Peyer's patch (tissue), 4 donors: ENCODE measurements at regions not wholly inside any gene's neighbourhood (a gene's known extent, or its start where the extent isn't known, plus 50 kb on each side); places are given as distances from the start of the nearest gene placed in this dataset.

Experiments used
- DNase-seq, 3 donors: peaks; one replicate each; pipeline ENCODE4 v3.0.0-alpha.2; 2017 to 2019
- H3K27ac ChIP-seq, 4 donors: fragments of 200-600 bp; sonication (generic); one replicate each; pipeline ENCODE4 v1.5.1; 2016 to 2019
- H3K27me3 ChIP-seq, 2 donors: fragments of 200-600 bp; sonication (generic); one replicate each; pipeline ENCODE4 v1.5.1; 2019
- H3K36me3 ChIP-seq, 3 donors: fragments of 200-600 bp; sonication (generic); one replicate each; pipeline ENCODE4 v1.5.1; 2016 to 2019
- H3K4me1 ChIP-seq, 4 donors: fragments of 200-600 bp; sonication (generic); one replicate each; pipeline ENCODE4 v1.5.1; 2016 to 2019
- H3K4me3 ChIP-seq, 4 donors: fragments of 200-600 bp; sonication (generic); 1 replicate in 3 of 4; 2 replicates in 1 of 4; pipeline ENCODE4 v1.5.1; 2016 to 2019; ENCODE audit warnings: mild to moderate bottlenecking in 1 of 4
- H3K9me3 ChIP-seq, 4 donors: fragments of 200-600 bp; sonication (generic); one replicate each; pipeline ENCODE4 v1.5.1; 2016 to 2019; ENCODE audit warnings: mild to moderate bottlenecking in 1 of 4
- CTCF ChIP-seq, 6 experiments: fragments of 450-650 bp in 4 of 6; fragments of 200-600 bp in 2 of 6; sonication (generic) in 1 of 6; IDR thresholded peaks; one replicate each; pipeline ENCODE4 v1.5.1; 2017 to 2019; ENCODE audit warnings: antibody characterized with exemption in 6 of 6, mild to moderate bottlenecking in 3 of 6, moderate library complexity in 1 of 6
- POLR2A ChIP-seq, 2 donors: fragments of 450-650 bp; IDR thresholded peaks; one replicate each; pipeline ENCODE4 v1.5.1; 2017; ENCODE audit warnings: antibody characterized with exemption in 2 of 2, mild to moderate bottlenecking in 2 of 2, moderate library complexity in 2 of 2

- Histone ChIP-seq H3K36me3 (no peaks in the 10 kb centered on the region), H3K4me1 (no peaks in the 10 kb centered on the region), H3K27me3 (no peaks in the 10 kb centered on the region), H3K9me3 (no peaks in the 10 kb centered on the region), H3K27ac (no peak overlapping the region), H3K4me3 (no peak overlapping the region)
- no peak for TF ChIP-seq POLR2A (IDR thresholded peaks at IDR 0.05)
- TF ChIP-seq CTCF (IDR thresholded peaks at IDR 0.05) = no peak
- no peak for DNase-seq
Observed at GRCh38 chr1:188444526-188444925, 1615.8 kb downstream of the PLA2G4A start.

- H3K36me3 ChIP-seq = no peaks in the 10 kb centered on the region
- H3K9me3 ChIP-seq = no peaks in the 10 kb centered on the region
- no peak overlapping the region for H3K4me3 ChIP-seq
- no peak overlapping the region for H3K27ac ChIP-seq
- H3K27me3 ChIP-seq = no peaks in the 10 kb centered on the region
- H3K4me1 ChIP-seq = no peaks in the 10 kb centered on the region
- TF ChIP-seq POLR2A (IDR thresholded peaks at IDR 0.05) = no peak
- TF ChIP-seq CTCF (IDR thresholded peaks at IDR 0.05) = no peak
- no peak for DNase-seq
Observed at GRCh38 chr1:188462837-188463236, 1634.1 kb downstream of the PLA2G4A start.

GRCh38 chr1:188463919-188464318 is 1635.2 kb downstream of the PLA2G4A start:
- no peak overlapping the region for H3K4me3 ChIP-seq
- no peak overlapping the region for H3K27ac ChIP-seq
- TF ChIP-seq CTCF (IDR thresholded peaks at IDR 0.05) = no peak
- TF ChIP-seq POLR2A (IDR thresholded peaks at IDR 0.05) = no peak

GRCh38 chr1:188466539-188466938 is 1637.8 kb downstream of the PLA2G4A start:
- Histone ChIP-seq H3K4me3 (no peak overlapping the region), H3K27ac (no peak overlapping the region), H3K4me1 (no peaks in the 10 kb centered on the region), H3K27me3 (no peaks in the 10 kb centered on the region), H3K9me3 (no peaks in the 10 kb centered on the region), H3K36me3 (no peaks in the 10 kb centered on the region)
- DNase-seq = no peak
- TF ChIP-seq POLR2A (IDR thresholded peaks at IDR 0.05) = no peak
- no peak for TF ChIP-seq CTCF (IDR thresholded peaks at IDR 0.05)

More at GRCh38 chr1:188463919-188464318, 1635.2 kb downstream of the PLA2G4A start:
- Histone ChIP-seq H3K36me3 (no peaks in the 10 kb centered on the region), H3K4me1 (no peaks in the 10 kb centered on the region), H3K9me3 (no peaks in the 10 kb centered on the region), H3K27me3 (no peaks in the 10 kb centered on the region)
- no peak for DNase-seq

- H3K4me3 ChIP-seq = no peak overlapping the region
- no peaks in the 10 kb centered on the region for H3K4me1 ChIP-seq
- TF ChIP-seq POLR2A (IDR thresholded peaks at IDR 0.05) (no peak), CTCF (IDR thresholded peaks at IDR 0.05) (no peak)
- H3K9me3 ChIP-seq = no peaks in the 10 kb centered on the region
- H3K36me3 ChIP-seq = no peaks in the 10 kb centered on the region
- H3K27ac ChIP-seq = no peak overlapping the region
- DNase-seq = no peak
- H3K27me3 ChIP-seq = no peaks in the 10 kb centered on the region
Observed at GRCh38 chr1:188476606-188477005, 1647.9 kb downstream of the PLA2G4A start.
